ENCODE measurements at regions not wholly inside any gene's neighbourhood (a gene's known extent, or its start where the extent isn't known, plus 50 kb on each side); places are given as distances from the start of the nearest gene placed in this dataset.
"Not testable (repeated sequence)": the region's sequence is repeated elsewhere in the genome, so short reads cannot be mapped to it uniquely, and the experiment has no call there.

- no peak for DNase-seq (ENCODE audit: low read depth in 1 of 2, low spot score in 1 of 2)
Observed at GRCh38 chr5:56402266-56403220, 169.4 kb upstream of the ANKRD55 start.

GRCh38 chr5:56397796-56398195, 164.7 kb upstream of the ANKRD55 start:
- not testable (repeated sequence) for DNase-seq (ENCODE audit: low read depth in 1 of 2, low spot score in 1 of 2)

DNA sequence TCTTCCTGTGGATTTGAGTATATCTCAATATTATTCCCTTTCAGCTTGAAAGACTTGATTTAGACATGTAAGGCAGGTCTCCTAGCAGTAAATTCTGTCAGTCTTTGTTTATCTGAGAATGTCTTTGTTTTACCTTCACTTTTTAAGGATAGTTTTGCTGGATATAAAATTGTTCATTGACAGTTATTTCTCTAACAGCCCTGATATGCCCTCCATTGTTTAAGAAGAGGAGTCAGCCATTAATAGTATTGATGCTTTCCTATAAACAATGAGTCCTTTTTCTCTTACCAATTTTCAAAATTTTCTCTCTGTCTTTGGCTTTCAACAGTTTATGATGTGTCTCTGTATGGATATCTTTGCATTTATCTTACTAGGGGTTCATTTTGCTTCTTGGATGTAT, 163.5 kb upstream of the ANKRD55 start:
- DNase-seq (ENCODE audit: low read depth in 1 of 2, low spot score in 1 of 2) = no peak

DNA sequence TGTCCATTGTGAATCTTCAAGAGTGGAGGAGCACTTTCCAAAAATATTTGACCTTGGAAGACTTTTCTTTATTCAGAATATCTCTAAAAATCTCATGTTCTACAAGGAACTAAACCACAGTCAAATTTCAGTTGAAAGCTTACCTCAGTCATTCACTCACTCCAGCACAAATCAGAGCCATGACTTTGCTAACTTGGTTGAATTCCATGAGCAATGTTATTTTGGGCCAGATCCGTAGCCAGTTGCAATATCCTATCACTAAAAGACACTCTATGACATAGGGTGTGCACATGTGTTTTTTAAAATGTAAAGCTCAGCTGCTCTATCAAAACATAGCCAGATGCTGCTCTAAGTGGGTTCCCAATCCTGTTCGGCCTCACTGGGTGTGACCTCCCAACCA, 156.1 kb upstream of the ANKRD55 start:
- DNase-seq (ENCODE audit: low read depth in 1 of 2, low spot score in 1 of 2) = no peak

GRCh38 chr5:56388229-56388985, 155.3 kb upstream of the ANKRD55 start:
- no peak for DNase-seq (ENCODE audit: low read depth in 1 of 2, low spot score in 1 of 2)

DNA sequence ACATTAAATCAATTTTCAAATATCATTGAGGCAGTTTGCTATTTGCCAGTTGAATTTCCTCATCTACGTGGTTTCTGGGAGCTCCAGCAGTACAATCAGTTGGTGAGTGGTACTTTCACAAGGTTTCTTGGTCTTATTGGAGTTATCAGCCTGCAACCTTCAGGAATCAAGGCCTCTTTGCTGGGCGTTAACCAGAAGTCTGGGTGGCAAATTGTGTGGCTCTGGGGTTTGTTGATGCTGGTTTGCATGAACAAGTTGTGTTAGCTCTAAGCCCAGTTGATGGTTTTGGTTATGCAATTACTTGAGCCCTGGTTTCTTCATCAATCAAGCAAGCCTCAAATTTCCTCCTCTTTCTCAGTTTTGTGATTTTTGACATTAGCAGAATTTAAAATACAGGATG, 152.9 kb upstream of the ANKRD55 start:
- DNase-seq (ENCODE audit: low read depth in 1 of 2, low spot score in 1 of 2) = no peak

GRCh38 chr5:56384186-56384585, 151.1 kb upstream of the ANKRD55 start:
- no peak for DNase-seq (ENCODE audit: low read depth in 1 of 2, low spot score in 1 of 2)

DNA sequence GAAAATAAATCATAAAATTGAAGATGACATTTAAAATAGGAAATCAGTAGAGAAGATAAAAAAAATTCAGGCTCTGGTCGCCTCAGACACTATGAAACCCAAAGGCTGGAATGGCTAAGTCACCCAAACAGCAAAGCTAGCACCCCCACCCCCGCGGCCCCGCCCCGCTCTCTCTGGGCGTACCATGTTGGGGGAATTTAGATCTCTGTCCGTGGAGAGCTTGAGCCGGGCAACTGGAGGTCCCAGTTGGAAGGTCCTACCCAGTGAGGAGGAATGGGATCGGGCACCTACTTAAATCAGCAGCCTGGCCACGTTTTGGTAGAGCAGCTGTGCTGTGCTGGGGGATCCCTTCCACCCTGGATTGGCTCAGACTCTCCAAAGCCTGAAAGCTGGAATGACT, 150.6 kb upstream of the ANKRD55 start:
- no peak for DNase-seq (ENCODE audit: low read depth in 1 of 2, low spot score in 1 of 2)

DNA sequence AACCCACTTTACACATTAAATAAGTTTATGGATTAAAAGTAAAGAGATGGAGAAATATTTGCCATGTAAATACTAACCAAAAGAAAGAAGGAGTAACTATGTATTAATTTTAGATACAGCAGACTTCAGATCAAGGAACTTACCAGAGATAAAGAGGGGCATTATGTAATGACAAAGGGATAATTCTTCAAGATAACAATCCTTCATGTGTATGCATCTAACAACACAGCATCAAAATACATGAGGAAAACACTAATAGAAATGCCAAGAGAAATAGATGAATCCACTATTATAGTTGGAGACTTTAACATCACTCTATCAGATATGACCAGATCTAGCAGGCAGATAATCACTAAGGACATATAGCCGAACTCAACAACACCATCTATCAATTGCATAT, 149.8 kb upstream of the ANKRD55 start:
- no peak for DNase-seq (ENCODE audit: low read depth in 1 of 2, low spot score in 1 of 2)

DNA sequence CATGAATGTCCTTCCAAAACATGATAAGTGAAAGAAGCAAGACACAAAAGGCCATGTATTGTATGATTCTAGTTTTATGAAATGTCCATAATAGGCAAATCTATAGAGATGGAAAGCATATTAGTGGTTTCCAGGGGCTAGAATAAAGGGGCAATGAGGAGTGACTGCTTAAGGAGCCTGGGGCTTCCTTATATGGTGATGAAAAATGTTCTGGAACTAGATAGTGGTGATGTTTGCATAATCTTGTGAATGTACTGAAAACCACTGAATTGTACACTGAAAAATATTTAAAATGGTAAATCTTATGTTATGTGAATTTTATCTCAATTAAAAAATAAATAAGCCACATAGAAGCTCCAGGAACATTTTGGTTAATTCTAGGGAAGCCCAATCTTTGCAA, 144.4 kb upstream of the ANKRD55 start:
- no peak for DNase-seq (ENCODE audit: low read depth in 1 of 2, low spot score in 1 of 2)

GRCh38 chr5:56376128-56376527, 143.0 kb upstream of the ANKRD55 start:
- no peak for DNase-seq (ENCODE audit: low read depth in 1 of 2, low spot score in 1 of 2)

DNA sequence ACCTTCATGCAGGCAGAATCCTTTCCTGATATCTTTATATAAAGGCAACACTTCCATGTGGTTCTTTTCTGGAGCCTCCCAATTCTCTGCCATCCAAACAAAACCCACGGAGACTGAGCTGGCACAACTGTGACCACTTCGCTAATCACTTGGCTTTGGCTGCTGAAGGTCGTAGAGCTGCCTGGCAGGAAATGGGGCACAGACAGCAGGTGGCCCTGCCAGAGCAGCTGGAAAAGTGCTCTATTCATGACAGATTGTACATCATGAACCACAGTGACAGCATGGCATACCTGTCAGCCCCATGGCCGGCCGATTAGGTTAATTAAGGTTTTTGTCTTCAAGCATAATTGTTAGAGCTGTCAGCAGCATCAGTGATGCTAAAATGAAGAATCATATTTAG, 141.9 kb upstream of the ANKRD55 start:
- DNase-seq (ENCODE audit: low read depth in 1 of 2, low spot score in 1 of 2) = no peak

- not testable (repeated sequence) for DNase-seq (ENCODE audit: low read depth in 1 of 2, low spot score in 1 of 2)
Observed at GRCh38 chr5:56372491-56372890, 139.4 kb upstream of the ANKRD55 start.

DNA sequence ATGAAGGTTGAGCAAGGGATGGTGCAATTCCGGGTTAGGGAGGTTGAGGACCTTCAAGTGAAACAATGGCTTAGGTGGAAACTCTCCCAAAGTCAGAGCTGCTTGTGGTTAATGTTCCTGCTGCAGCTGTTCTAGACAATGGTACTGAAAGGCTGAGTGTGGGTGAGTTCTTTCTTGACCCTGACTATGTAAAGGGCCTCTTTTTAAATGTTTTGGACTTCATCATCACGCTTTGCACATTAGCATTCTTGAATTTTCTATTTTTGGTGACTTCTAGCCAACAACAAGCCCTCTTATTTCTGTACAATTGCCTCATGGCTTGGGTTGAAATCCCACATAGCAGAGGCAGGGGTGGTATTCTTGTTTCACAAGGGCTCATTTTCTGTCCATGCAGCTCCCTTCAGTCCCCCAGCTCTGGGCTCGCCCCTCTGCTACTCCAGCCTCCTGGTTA, 136.3 kb upstream of the ANKRD55 start:
- no peak for DNase-seq (ENCODE audit: low read depth in 1 of 2, low spot score in 1 of 2)

DNA sequence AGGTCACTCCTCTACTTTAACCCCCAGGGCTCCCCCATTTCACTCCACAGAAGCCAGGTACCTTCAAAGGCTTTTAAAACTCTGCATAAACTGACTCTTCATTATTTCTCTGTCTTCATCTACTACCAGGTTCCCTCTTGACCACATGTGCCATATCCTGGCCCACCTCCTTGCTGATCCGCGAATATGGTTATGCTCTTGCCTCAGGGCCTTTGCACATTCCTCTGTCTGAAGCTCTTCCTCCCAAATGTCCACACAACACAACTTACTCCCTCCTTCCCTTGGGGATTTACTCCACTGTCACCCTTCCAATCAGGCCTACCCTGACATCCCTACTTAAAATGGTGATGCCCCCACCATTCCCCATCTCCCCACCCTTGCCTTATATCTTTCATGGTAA, 134.6 kb upstream of the ANKRD55 start:
- no peak for DNase-seq (ENCODE audit: low read depth in 1 of 2, low spot score in 1 of 2)

GRCh38 chr5:56366986-56367385, 133.9 kb upstream of the ANKRD55 start:
- no peak for DNase-seq (ENCODE audit: low read depth in 1 of 2, low spot score in 1 of 2)

- DNase-seq (ENCODE audit: low read depth in 1 of 2, low spot score in 1 of 2) = no peak
Observed at GRCh38 chr5:56361398-56361797, 128.3 kb upstream of the ANKRD55 start.

DNA sequence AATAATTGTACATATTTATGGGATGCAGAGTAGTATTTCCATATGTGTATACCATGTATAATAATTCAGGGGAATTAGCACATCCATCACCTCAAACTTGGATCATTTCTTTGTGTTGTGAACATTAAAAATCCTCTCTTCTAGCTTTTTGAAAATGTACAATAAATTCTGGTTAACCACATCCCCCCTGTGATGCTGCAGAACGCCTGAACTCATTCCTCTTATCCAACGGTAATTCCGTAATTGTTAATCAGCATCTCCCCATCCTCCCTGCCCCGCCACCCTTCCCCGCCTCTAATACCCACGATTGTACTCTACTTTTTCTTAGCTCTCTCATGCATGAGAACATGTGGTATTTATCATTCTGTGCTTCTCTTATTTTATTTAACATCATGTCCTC, 127.7 kb upstream of the ANKRD55 start:
- no peak for DNase-seq (ENCODE audit: low read depth in 1 of 2, low spot score in 1 of 2)

GRCh38 chr5:56359809-56360685, 126.9 kb upstream of the ANKRD55 start:
- DNase-seq (ENCODE audit: low read depth in 1 of 2, low spot score in 1 of 2) = no peak

- no peak for DNase-seq (ENCODE audit: low read depth in 1 of 2, low spot score in 1 of 2)
Observed at GRCh38 chr5:56358703-56359681, 125.9 kb upstream of the ANKRD55 start.

Data from stimulated activated CD4-positive, alpha-beta T cell treated with anti-CD3 and anti-CD28 coated beads, Interleukin-15, amount 100 ng/mL, for 1 hour (primary cell).